IMR-90 (cell line): ENCODE measurements at regions not wholly inside any gene's neighbourhood (a gene's known extent, or its start where the extent isn't known, plus 50 kb on each side); places are given as distances from the start of the nearest gene placed in this dataset.
A peak's percentile ranks its signal among the peaks of the same experiment; 100 is the strongest.

Experiments
- ATAC-seq: fragments of 200-7000 bp; cut with Tn5 transposase; 2 replicates; pipeline ENCODE4 v1.9.1; 2020; ENCODE audit warnings: low read depth, mild to moderate bottlenecking, moderate library complexity
- BruUV-seq: library from RNA; stranded (reverse); fragments of 400-500 nt; replicated peaks from 2 replicates; lab custom pipeline; 2021; lab: Mats Ljungman, UMichigan
- CTCF ChIA-PET: fragments of 300-600 bp; formaldehyde crosslinking; extraction: SDS; loops from one replicate; lab custom pipeline; 2021; ENCODE audit warnings: antibody characterized with exemption; lab: Yijun Ruan, JAX
- POLR2A ChIA-PET: fragments of 300-600 bp; sonication (Branson Sonifier 250); formaldehyde crosslinking; loops from one replicate; lab custom pipeline; 2022; ENCODE audit warnings: antibody characterized with exemption; ENCODE audit not compliant: unreplicated experiment; lab: Charles Lee
- DNase-seq: peaks from one replicate; pipeline ENCODE4 v3.0.0; 2013
- H2AFZ ChIP-seq: replicated peaks from 2 replicates; pipeline ENCODE3; 2013; ENCODE audit warnings: low read length, mild to moderate bottlenecking; ENCODE audit not compliant: poor library complexity
- H2AK5ac ChIP-seq: 2 replicates; pipeline ENCODE4 v1.6.1; 2013; ENCODE audit warnings: low read depth, low read length, inconsistent platforms
- H2AK9ac ChIP-seq: replicated peaks from 2 replicates; pipeline ENCODE3; 2013; ENCODE audit warnings: mild to moderate bottlenecking, low read depth, low read length, moderate library complexity; ENCODE audit not compliant: poor library complexity
- H2BK120ac ChIP-seq: 2 replicates; pipeline ENCODE4 v1.6.1; 2013; ENCODE audit warnings: low read depth, low read length, inconsistent platforms
- H2BK15ac ChIP-seq: 3 replicates; pipeline ENCODE4 v1.6.1; 2013; ENCODE audit warnings: low read depth, low read length, inconsistent platforms
- H2BK20ac ChIP-seq: 2 replicates; pipeline ENCODE4 v1.6.1; 2013; ENCODE audit warnings: low read depth, mild to moderate bottlenecking, inconsistent platforms, low read length, moderate library complexity
- H2BK5ac ChIP-seq: 2 replicates; pipeline ENCODE4 v1.6.1; 2013; ENCODE audit warnings: mild to moderate bottlenecking, low read depth, low read length, inconsistent platforms; ENCODE audit not compliant: poor library complexity, severe bottlenecking
- H3K14ac ChIP-seq: replicated peaks from 2 replicates; pipeline ENCODE4 v1.6.1; 2013; ENCODE audit warnings: low read depth, low read length, inconsistent platforms
- H3K18ac ChIP-seq: 2 replicates; pipeline ENCODE4 v1.6.1; 2013; ENCODE audit warnings: low read depth, low read length, control low read depth
- H3K23ac ChIP-seq: 2 replicates; pipeline ENCODE4 v1.6.1; 2013; ENCODE audit warnings: low read depth, low read length, inconsistent platforms
- H3K27ac ChIP-seq: 2 replicates; pipeline ENCODE4 v1.5.1; 2013; ENCODE audit warnings: mild to moderate bottlenecking, control low read depth, low read length; ENCODE audit not compliant: insufficient read depth
- H3K27me3 ChIP-seq: 2 replicates; pipeline ENCODE4 v1.6.1; 2013; ENCODE audit warnings: low read length; ENCODE audit not compliant: control insufficient read depth, insufficient read depth
- H3K36me3 ChIP-seq: 2 replicates; pipeline ENCODE4 v1.6.1; 2013; ENCODE audit warnings: low read length, mixed read lengths; ENCODE audit not compliant: control insufficient read depth, insufficient read depth
- H3K4ac ChIP-seq: 2 replicates; pipeline ENCODE4 v1.6.1; 2013; ENCODE audit warnings: low read depth, low read length, inconsistent platforms
- H3K4me1 ChIP-seq: 2 replicates; pipeline ENCODE4 v1.6.1; 2013; ENCODE audit warnings: low read length, mixed read lengths; ENCODE audit not compliant: control insufficient read depth, insufficient read depth
- H3K4me2 ChIP-seq: 2 replicates; pipeline ENCODE4 v1.6.1; 2013; ENCODE audit warnings: low read depth, mild to moderate bottlenecking, control low read depth, low read length, moderate library complexity
- H3K4me3 ChIP-seq: 2 replicates; pipeline ENCODE4 v1.5.1; 2013; ENCODE audit warnings: low read depth, mild to moderate bottlenecking, control low read depth, low read length, moderate library complexity; ENCODE audit not compliant: insufficient read depth
- H3K56ac ChIP-seq: 2 replicates; pipeline ENCODE4 v1.6.1; 2013; ENCODE audit warnings: low read length, inconsistent platforms; ENCODE audit not compliant: insufficient read depth; ENCODE audit errors: extremely low read depth
- H3K79me1 ChIP-seq, 2 experiments: 2 replicates each; pipeline ENCODE4 v1.6.1; 2013; ENCODE audit warnings: low read length in 2 of 2, inconsistent platforms in 1 of 2, low read depth in 1 of 2
- H3K9ac ChIP-seq: 2 replicates; pipeline ENCODE4 v1.6.1; 2013; ENCODE audit warnings: low read depth, low read length, control low read depth
- H3K9me1 ChIP-seq: 2 replicates; pipeline ENCODE4 v1.6.1; 2013; ENCODE audit warnings: low read length, inconsistent platforms; ENCODE audit not compliant: insufficient read depth
- H3K9me3 ChIP-seq: 2 replicates; pipeline ENCODE4 v1.6.1; 2013; ENCODE audit warnings: low read length; ENCODE audit not compliant: control insufficient read depth, insufficient read depth
- H4K20me1 ChIP-seq: 2 replicates; pipeline ENCODE4 v1.6.1; 2013; ENCODE audit warnings: low read length, inconsistent platforms; ENCODE audit not compliant: insufficient read depth
- H4K5ac ChIP-seq: 2 replicates; pipeline ENCODE4 v1.6.1; 2013; ENCODE audit warnings: mild to moderate bottlenecking, low read depth, low read length, control low read depth
- H4K8ac ChIP-seq, 2 experiments: 2 replicates each; pipeline ENCODE4 v1.6.1; 2013; ENCODE audit warnings: low read depth in 2 of 2, low read length in 2 of 2, control low read depth in 1 of 2, inconsistent platforms in 1 of 2
- H4K91ac ChIP-seq: 2 replicates; pipeline ENCODE4 v1.6.1; 2013; ENCODE audit warnings: low read depth, low read length, inconsistent platforms; ENCODE audit not compliant: insufficient read depth
- CEBPB ChIP-seq: IDR thresholded peaks from 2 replicates; pipeline ENCODE4 v1.6.1; 2012; ENCODE audit warnings: low read depth, low read length, improper control_type of control experiment
- ELK1 ChIP-seq: fragments of 150-350 bp; IDR thresholded peaks from 2 replicates; pipeline ENCODE4 v1.6.1; 2016; ENCODE audit warnings: low read depth, mild to moderate bottlenecking, low read length, moderate library complexity, borderline replicate concordance
- MAFK ChIP-seq: IDR thresholded peaks from 2 replicates; pipeline ENCODE4 v1.6.1; 2012; ENCODE audit warnings: low read depth, low read length, improper control_type of control experiment
- MAZ ChIP-seq: IDR thresholded peaks from 2 replicates; pipeline ENCODE4 v1.6.1; 2012; ENCODE audit warnings: low read depth, mild to moderate bottlenecking, low read length, improper control_type of control experiment, moderate library complexity, borderline replicate concordance
- MXI1 ChIP-seq: IDR thresholded peaks from 2 replicates; pipeline ENCODE4 v1.6.1; 2012; ENCODE audit warnings: low read depth, mild to moderate bottlenecking, low read length, moderate library complexity, borderline replicate concordance
- POLR2A ChIP-seq: IDR thresholded peaks from 2 replicates; pipeline ENCODE4 v1.6.1; 2012; ENCODE audit warnings: mild to moderate bottlenecking, low read depth, low read length
- RAD21 ChIP-seq: IDR thresholded peaks from 2 replicates; pipeline ENCODE4 v1.6.1; 2012; ENCODE audit warnings: low read length, improper control_type of control experiment
- RFX5 ChIP-seq: IDR thresholded peaks from 2 replicates; pipeline ENCODE4 v1.8.0; 2012; ENCODE audit warnings: low read depth, mild to moderate bottlenecking, low read length, moderate library complexity
- WGBS, 2 experiments: methylation state at CpG; one replicate each; pipeline versions ENCODE4 v1.1.5 to v1.1.7; 2013; ENCODE audit warnings: missing lambda C conversion rate in 2 of 2; ENCODE audit not compliant: insufficient read length in 1 of 2; ENCODE audit errors: extremely low coverage in 2 of 2; 5-methylcytosine and 5-hydroxymethylcytosine counted together
- dilution Hi-C: fragments of 300-500 bp; cut with HindIII; formaldehyde crosslinking; loops from one replicate; pipeline ENCODE4 v1.14.3; 2018; ENCODE audit warnings: low sequenced_read_pairs; ENCODE audit not compliant: unreplicated experiment
- in situ Hi-C: fragments of 300-500 bp; cut with MboI; formaldehyde crosslinking; loops from 3 replicates; pipeline ENCODE4 v1.14.3; 2019; ENCODE audit warnings: low sequenced_read_pairs, inconsistent platforms, mixed read lengths
- intact Hi-C: fragments of 100-400 bp; cut with micrococcal nuclease; formaldehyde crosslinking; loops from 2 replicates; pipeline ENCODE4 v1.10.0; 2022
- TF ChIP-seq, protein P1 (sequence below): conservative IDR thresholded peaks from 2 replicates; pipeline ENCODE4 v1.5.1; 2012; ENCODE audit warnings: mild to moderate bottlenecking, low read depth, low read length, improper control_type of control experiment

GRCh38 chr1:222286011-222286410 lies 261.9 kb downstream of the HHIPL2 start:
- no peaks in the 10 kb centered on the region for H3K79me1 ChIP-seq
- peaks cover 19% of the 10 kb centered on the region for H3K4me1 ChIP-seq
- no peaks in the 10 kb centered on the region for H3K27me3 ChIP-seq
- ATAC-seq (no peak), DNase-seq (no peak)
- dilution Hi-C loops: no loop called here
- peaks cover 13% of the 10 kb centered on the region for H3K9me1 ChIP-seq
- no CpG with 5 or more reads among the region's 3 CpGs for whole genome bisulfite sequencing, 2 experiments
- H2BK5ac ChIP-seq: no peak overlapping the region
- H3K9me3 ChIP-seq: no peaks in the 10 kb centered on the region
- peak overlapping the region; percentile 70 for H4K91ac ChIP-seq
- H2BK15ac ChIP-seq: peak overlapping the region; percentile 74; the same call in 1 of the 3 replicates
- no peak overlapping the region; a peak in 1 of 4 replicates for H4K8ac ChIP-seq
- POLR2A ChIA-PET: no interaction called here
- H2AK5ac ChIP-seq: peak overlapping the region; percentile 73; the same call in 1 of the 2 replicates
- in situ Hi-C loops: no loop called here
- no peak overlapping the region for H3K4me3 ChIP-seq
- CTCF ChIA-PET: interaction anchor here (0.8 kb wide), 1 partner anchor 169 kb away, joined by 4 read pairs; no protein-coding TSS in a partner anchor
- H3K56ac ChIP-seq: no peak overlapping the region
- BruUV-seq: no TSS peak
- TF ChIP-seq, protein P1, sequence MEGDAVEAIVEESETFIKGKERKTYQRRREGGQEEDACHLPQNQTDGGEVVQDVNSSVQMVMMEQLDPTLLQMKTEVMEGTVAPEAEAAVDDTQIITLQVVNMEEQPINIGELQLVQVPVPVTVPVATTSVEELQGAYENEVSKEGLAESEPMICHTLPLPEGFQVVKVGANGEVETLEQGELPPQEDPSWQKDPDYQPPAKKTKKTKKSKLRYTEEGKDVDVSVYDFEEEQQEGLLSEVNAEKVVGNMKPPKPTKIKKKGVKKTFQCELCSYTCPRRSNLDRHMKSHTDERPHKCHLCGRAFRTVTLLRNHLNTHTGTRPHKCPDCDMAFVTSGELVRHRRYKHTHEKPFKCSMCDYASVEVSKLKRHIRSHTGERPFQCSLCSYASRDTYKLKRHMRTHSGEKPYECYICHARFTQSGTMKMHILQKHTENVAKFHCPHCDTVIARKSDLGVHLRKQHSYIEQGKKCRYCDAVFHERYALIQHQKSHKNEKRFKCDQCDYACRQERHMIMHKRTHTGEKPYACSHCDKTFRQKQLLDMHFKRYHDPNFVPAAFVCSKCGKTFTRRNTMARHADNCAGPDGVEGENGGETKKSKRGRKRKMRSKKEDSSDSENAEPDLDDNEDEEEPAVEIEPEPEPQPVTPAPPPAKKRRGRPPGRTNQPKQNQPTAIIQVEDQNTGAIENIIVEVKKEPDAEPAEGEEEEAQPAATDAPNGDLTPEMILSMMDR: no peak
- no peak for TF ChIP-seq RAD21
- no peak for TF ChIP-seq CEBPB
- no peak for TF ChIP-seq MXI1
- no peak for TF ChIP-seq POLR2A
- TF ChIP-seq ELK1: no peak
- TF ChIP-seq MAZ: no peak
- TF ChIP-seq RFX5: no peak
- no peak for TF ChIP-seq MAFK
- no peaks in the 10 kb centered on the region for H3K36me3 ChIP-seq
- no peak overlapping the region for H3K4me2 ChIP-seq
- peak overlapping the region; percentile 59 for H3K4ac ChIP-seq
- peak overlapping the region; percentile 1 for H3K18ac ChIP-seq
- no peak overlapping the region for H3K9ac ChIP-seq
- peak overlapping the region; percentile 16; the same call in 1 of the 2 replicates for H3K14ac ChIP-seq
- no peaks in the 10 kb centered on the region for H4K20me1 ChIP-seq
- no peak overlapping the region for H2AFZ ChIP-seq
- no peak overlapping the region for H2AK9ac ChIP-seq
- peak overlapping the region; percentile 33 for H2BK120ac ChIP-seq
- H2BK20ac ChIP-seq: peak overlapping the region; percentile 76; the same call in 1 of the 2 replicates
- no peak overlapping the region for H3K27ac ChIP-seq
- no peak overlapping the region for H3K23ac ChIP-seq
- H4K5ac ChIP-seq: peak overlapping the region; percentile 12; the same call in 1 of the 2 replicates
- intact Hi-C loops: no loop called here
